HFFc6 (cell line): ENCODE measurements at regions not wholly inside any gene's neighbourhood (a gene's known extent, or its start where the extent isn't known, plus 50 kb on each side); places are given as distances from the start of the nearest gene placed in this dataset.

Source experiments
- DNase-seq: peaks from one replicate; pipeline ENCODE4 v3.0.0-alpha.2; 2018
- H3K27ac Mint-ChIP-seq: 2 replicates; pipeline ENCODE4 v1.8.0; 2020; ENCODE audit warnings: mild to moderate bottlenecking, mixed read lengths
- H3K27me3 Mint-ChIP-seq: 2 replicates; pipeline ENCODE4 v1.8.0; 2021; ENCODE audit warnings: mild to moderate bottlenecking, moderate library complexity, mixed read lengths; ENCODE audit not compliant: insufficient read depth
- H3K36me3 Mint-ChIP-seq: 2 replicates; pipeline ENCODE4 v1.8.0; 2021; ENCODE audit warnings: low read depth, mixed read lengths
- H3K4me1 Mint-ChIP-seq: 2 replicates; pipeline ENCODE4 v1.8.0; 2020; ENCODE audit warnings: low read depth, mixed read lengths
- H3K4me3 Mint-ChIP-seq: 2 replicates; pipeline ENCODE4 v1.8.0; 2020; ENCODE audit warnings: mild to moderate bottlenecking, moderate library complexity, mixed read lengths
- H3K9me3 Mint-ChIP-seq: 2 replicates; pipeline ENCODE4 v1.8.0; 2020; ENCODE audit warnings: mild to moderate bottlenecking, mixed read lengths
- CTCF ChIP-seq: fragments of 200-600 bp; sonication (generic); IDR thresholded peaks from 2 replicates; pipeline ENCODE4 v1.5.0; 2021; ENCODE audit warnings: antibody characterized with exemption, mild to moderate bottlenecking

GRCh38 chr2:193885419-193885818 lies 1690.7 kb upstream of the TMEFF2 start:
- no peak overlapping the region for H3K4me3 Mint-ChIP-seq
- TF ChIP-seq CTCF = no peak
- no peak overlapping the region for H3K27ac Mint-ChIP-seq
- H3K36me3 Mint-ChIP-seq = no peaks in the 10 kb centered on the region; the same call in 1 of the 2 replicates
- peaks cover 35% of the 10 kb centered on the region for H3K9me3 Mint-ChIP-seq
- DNase-seq = no peak
- H3K4me1 Mint-ChIP-seq = no peaks in the 10 kb centered on the region
- H3K27me3 Mint-ChIP-seq = no peaks in the 10 kb centered on the region

- H3K36me3 Mint-ChIP-seq = no peaks in the 10 kb centered on the region; the same call in 1 of the 2 replicates
- peaks cover 26% of the 10 kb centered on the region for H3K9me3 Mint-ChIP-seq
- no peak for TF ChIP-seq CTCF
- no peaks in the 10 kb centered on the region for H3K27me3 Mint-ChIP-seq
- DNase-seq = no peak
- H3K4me1 Mint-ChIP-seq = no peaks in the 10 kb centered on the region
- no peak overlapping the region for H3K27ac Mint-ChIP-seq
- H3K4me3 Mint-ChIP-seq = no peak overlapping the region
These were observed 1689.1 kb upstream of the TMEFF2 start for GRCh38 chr2:193883820-193884219.

- Mint-ChIP-seq H3K36me3 (no peaks in the 10 kb centered on the region; the same call in 1 of the 2 replicates), H3K27ac (no peak overlapping the region), H3K9me3 (peaks cover 1% of the 10 kb centered on the region; the same call in 1 of the 2 replicates), H3K4me3 (no peak overlapping the region), H3K27me3 (no peaks in the 10 kb centered on the region), H3K4me1 (no peaks in the 10 kb centered on the region)
- no peak for TF ChIP-seq CTCF
- no peak for DNase-seq
These were observed 1682.2 kb upstream of the TMEFF2 start for GRCh38 chr2:193876980-193877379.

GRCh38 chr2:193869564-193869963 lies 1674.8 kb upstream of the TMEFF2 start:
- Mint-ChIP-seq H3K4me1 (no peaks in the 10 kb centered on the region), H3K36me3 (no peaks in the 10 kb centered on the region), H3K27me3 (no peaks in the 10 kb centered on the region), H3K9me3 (peaks cover 22% of the 10 kb centered on the region), H3K4me3 (no peak overlapping the region), H3K27ac (no peak overlapping the region)
- TF ChIP-seq CTCF = no peak
- no peak for DNase-seq

GRCh38 chr2:193868833-193869232 lies 1674.1 kb upstream of the TMEFF2 start:
- no peaks in the 10 kb centered on the region for H3K36me3 Mint-ChIP-seq
- H3K4me1 Mint-ChIP-seq = no peaks in the 10 kb centered on the region
- TF ChIP-seq CTCF = no peak
- H3K9me3 Mint-ChIP-seq = peaks cover 22% of the 10 kb centered on the region
- DNase-seq = no peak
- H3K27me3 Mint-ChIP-seq = no peaks in the 10 kb centered on the region
- no peak overlapping the region for H3K4me3 Mint-ChIP-seq
- no peak overlapping the region for H3K27ac Mint-ChIP-seq

- H3K9me3 Mint-ChIP-seq = peaks cover 22% of the 10 kb centered on the region
- no peak overlapping the region for H3K4me3 Mint-ChIP-seq
- no peaks in the 10 kb centered on the region for H3K4me1 Mint-ChIP-seq
- H3K27me3 Mint-ChIP-seq = no peaks in the 10 kb centered on the region
- TF ChIP-seq CTCF = no peak
- no peaks in the 10 kb centered on the region for H3K36me3 Mint-ChIP-seq
- no peak for DNase-seq
- no peak overlapping the region for H3K27ac Mint-ChIP-seq
These were observed 1673.4 kb upstream of the TMEFF2 start for GRCh38 chr2:193868132-193868531.
